Thyroid gland (tissue), 4 donors: ENCODE measurements at regions not wholly inside any gene's neighbourhood (a gene's known extent, or its start where the extent isn't known, plus 50 kb on each side); places are given as distances from the start of the nearest gene placed in this dataset.

Experiments used
- CTCF ChIP-seq, 6 experiments: fragments of 200-600 bp in 3 of 6; fragments of 450-650 bp in 3 of 6; sonication (generic) in 3 of 6; IDR thresholded peaks; one replicate each; pipeline ENCODE4 v1.5.1; 2016 to 2019; ENCODE audit warnings: antibody characterized with exemption in 6 of 6, mild to moderate bottlenecking in 2 of 6, inconsistent platforms in 1 of 6, moderate library complexity in 1 of 6
- POLR2A ChIP-seq, 2 donors: fragments of 450-650 bp; IDR thresholded peaks; one replicate each; pipeline ENCODE4 v1.6.1; 2017; ENCODE audit warnings: antibody characterized with exemption in 2 of 2, mild to moderate bottlenecking in 2 of 2, moderate library complexity in 1 of 2

GRCh38 chr1:11590395-11590794 lies 63.8 kb downstream of the FBXO2 start:
- TF ChIP-seq POLR2A (IDR thresholded peaks at IDR 0.05) (no peak), CTCF (IDR thresholded peaks at IDR 0.05) (no peak)
